ENCODE measurements at regions not wholly inside any gene's neighbourhood (a gene's known extent, or its start where the extent isn't known, plus 50 kb on each side); places are given as distances from the start of the nearest gene placed in this dataset.

DNA sequence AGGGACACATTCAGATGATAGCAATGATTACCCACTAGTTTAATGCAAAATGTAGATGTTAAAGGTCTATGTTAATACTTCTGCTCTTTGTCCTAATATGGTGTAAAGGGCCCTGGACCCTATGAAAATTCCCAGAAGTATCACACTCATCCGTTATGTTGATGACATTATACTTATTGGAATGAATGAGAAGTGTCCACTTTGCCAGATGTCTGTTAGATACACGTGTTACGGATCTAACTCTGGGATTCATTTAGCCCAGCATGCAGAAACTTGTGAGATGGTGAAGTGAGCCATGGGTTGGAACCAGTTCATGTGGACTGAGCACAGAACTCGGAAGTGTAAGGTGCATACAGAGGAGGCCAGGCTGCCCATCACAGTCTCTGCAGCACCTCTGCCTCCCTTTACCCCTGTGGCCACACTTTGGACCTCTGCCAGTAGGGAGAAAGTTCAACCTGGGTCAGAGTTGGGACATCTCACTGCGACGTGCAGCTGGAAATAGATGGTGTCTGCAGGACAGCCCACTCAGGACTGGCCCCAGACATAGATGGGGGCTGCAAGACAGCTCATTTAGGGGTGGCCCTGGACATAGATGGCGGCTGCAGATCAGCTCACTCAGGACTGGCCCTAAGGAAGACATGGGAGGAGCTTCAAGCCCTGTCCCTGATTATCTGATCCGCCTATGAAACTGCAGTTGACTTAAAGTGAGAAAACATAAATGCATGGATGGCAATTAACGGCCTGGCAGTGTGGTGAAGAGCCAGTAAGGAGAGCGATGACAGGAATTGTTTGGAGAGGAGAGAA, 71.2 kb upstream of the THBS2 start:
- no peak for DNase-seq
- FAIRE-seq = no peak
- 84 to 92% (median 90%) methylated on average over 10 of the region's 10 CpGs for WGBS, 3 donors
- Histone ChIP-seq H3K27me3 (ENCODE audit: control insufficient read depth in 3 of 3, insufficient read depth in 3 of 3, low read length in 3 of 3) (no peaks in the 10 kb centered on the region), H3K27ac (ENCODE audit: low read depth in 1 of 3, low read length in 2 of 3) (no peak overlapping the region), H3K4me1 (ENCODE audit: control insufficient read depth in 3 of 3, insufficient read depth in 2 of 3, low read depth in 1 of 3, low read length in 2 of 3) (no peaks in the 10 kb centered on the region), H3K9me3 (ENCODE audit: control insufficient read depth in 2 of 2, insufficient read depth in 1 of 2, low read depth in 1 of 2, low read length in 1 of 2) (no peaks in the 10 kb centered on the region), H3K36me3 (ENCODE audit: control insufficient read depth in 3 of 3, insufficient read depth in 2 of 3, low read depth in 1 of 3, low read length in 3 of 3) (no peaks in the 10 kb centered on the region), H3K4me3 (ENCODE audit: low read depth in 1 of 3, low read length in 3 of 3) (no peak overlapping the region)

DNA sequence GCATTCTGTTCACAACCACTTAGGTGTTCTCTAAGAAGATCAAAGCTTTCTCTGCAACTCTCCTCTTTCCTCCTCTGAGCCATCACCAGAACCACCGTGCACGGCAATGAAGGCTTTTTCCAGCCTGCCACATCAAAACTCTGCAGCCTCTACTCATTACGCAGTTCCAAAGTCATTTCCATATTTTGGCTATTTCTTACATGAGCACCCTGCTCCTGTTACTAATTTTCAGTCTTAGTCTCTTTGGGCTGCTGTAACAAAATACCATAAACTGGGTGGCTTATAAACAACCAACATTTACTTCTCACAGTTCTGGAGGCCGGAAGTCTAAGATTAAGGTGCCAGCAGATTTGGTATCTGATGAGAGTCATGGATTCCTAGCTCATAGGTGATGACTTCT, 70.4 kb upstream of the THBS2 start:
- no peak overlapping the region for H3K27ac ChIP-seq (ENCODE audit: low read depth in 1 of 3, low read length in 2 of 3)
- no peaks in the 10 kb centered on the region for H3K36me3 ChIP-seq (ENCODE audit: control insufficient read depth in 3 of 3, insufficient read depth in 2 of 3, low read depth in 1 of 3, low read length in 3 of 3)
- FAIRE-seq (no peak), DNase-seq (no peak)
- H3K4me1 ChIP-seq (ENCODE audit: control insufficient read depth in 3 of 3, insufficient read depth in 2 of 3, low read depth in 1 of 3, low read length in 2 of 3) = no peaks in the 10 kb centered on the region
- WGBS, 3 donors = 88 to 94% (median 92%) methylated on average over 4 of the region's 4 CpGs
- H3K27me3 ChIP-seq (ENCODE audit: control insufficient read depth in 3 of 3, insufficient read depth in 3 of 3, low read length in 3 of 3) = no peaks in the 10 kb centered on the region
- no peak overlapping the region for H3K4me3 ChIP-seq (ENCODE audit: low read depth in 1 of 3, low read length in 3 of 3)
- no peaks in the 10 kb centered on the region for H3K9me3 ChIP-seq (ENCODE audit: control insufficient read depth in 2 of 2, insufficient read depth in 1 of 2, low read depth in 1 of 2, low read length in 1 of 2)

DNA sequence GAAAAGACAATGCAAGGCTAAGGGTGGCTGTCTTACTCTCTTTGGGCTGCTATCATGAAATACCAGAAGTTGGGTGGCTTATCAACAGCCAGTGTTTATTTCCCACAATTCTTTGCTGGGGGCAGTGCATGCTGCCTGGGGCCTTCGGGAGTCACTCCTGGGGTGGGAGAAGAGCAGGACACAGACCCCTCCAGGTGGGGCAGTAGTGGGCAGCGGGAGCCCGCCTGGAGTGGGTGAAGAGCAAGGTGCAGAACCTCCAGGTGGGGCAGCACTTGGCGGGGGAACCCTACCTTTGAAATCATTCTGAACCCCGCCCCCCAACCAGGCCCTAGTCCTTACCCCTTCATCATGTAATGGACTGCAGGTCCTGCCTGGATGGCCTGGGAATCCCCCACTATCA, 69.6 kb upstream of the THBS2 start:
- 83 to 95% (median 95%) methylated on average over 5 of the region's 5 CpGs for WGBS, 3 donors
- FAIRE-seq = no peak
- no peak overlapping the region for H3K4me3 ChIP-seq (ENCODE audit: low read depth in 1 of 3, low read length in 3 of 3)
- H3K9me3 ChIP-seq (ENCODE audit: control insufficient read depth in 2 of 2, insufficient read depth in 1 of 2, low read depth in 1 of 2, low read length in 1 of 2) = no peaks in the 10 kb centered on the region
- no peaks in the 10 kb centered on the region for H3K27me3 ChIP-seq (ENCODE audit: control insufficient read depth in 3 of 3, insufficient read depth in 3 of 3, low read length in 3 of 3)
- no peak overlapping the region for H3K27ac ChIP-seq (ENCODE audit: low read depth in 1 of 3, low read length in 2 of 3)
- H3K4me1 ChIP-seq (ENCODE audit: control insufficient read depth in 3 of 3, insufficient read depth in 2 of 3, low read depth in 1 of 3, low read length in 2 of 3) = no peaks in the 10 kb centered on the region
- no peaks in the 10 kb centered on the region for H3K36me3 ChIP-seq (ENCODE audit: control insufficient read depth in 3 of 3, insufficient read depth in 2 of 3, low read depth in 1 of 3, low read length in 3 of 3)
- no peak for DNase-seq

DNA sequence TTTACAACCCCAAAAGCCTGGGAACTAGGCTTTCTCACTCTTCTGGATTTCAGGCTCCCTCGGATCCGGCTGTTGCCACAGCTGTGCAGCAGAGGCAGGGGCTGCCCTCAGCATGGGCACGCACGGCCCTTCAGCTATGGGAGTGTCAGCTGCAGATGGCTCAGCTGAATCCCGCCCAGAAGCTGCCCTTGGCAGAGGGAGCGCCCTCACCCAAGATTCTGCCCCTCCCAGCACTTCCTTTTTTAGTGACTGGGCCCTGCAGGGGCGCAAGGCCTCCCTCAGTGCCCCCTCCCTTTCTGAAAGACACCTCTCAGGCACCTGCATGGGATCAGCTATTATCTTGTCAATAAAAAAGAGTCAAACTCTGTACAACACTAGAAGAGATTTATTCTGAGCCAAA, 67.9 kb upstream of the THBS2 start:
- no peaks in the 10 kb centered on the region for H3K27me3 ChIP-seq (ENCODE audit: control insufficient read depth in 3 of 3, insufficient read depth in 3 of 3, low read length in 3 of 3)
- no peak overlapping the region for H3K4me3 ChIP-seq (ENCODE audit: low read depth in 1 of 3, low read length in 3 of 3)
- H3K36me3 ChIP-seq (ENCODE audit: control insufficient read depth in 3 of 3, insufficient read depth in 2 of 3, low read depth in 1 of 3, low read length in 3 of 3) = no peaks in the 10 kb centered on the region
- no peaks in the 10 kb centered on the region for H3K4me1 ChIP-seq (ENCODE audit: control insufficient read depth in 3 of 3, insufficient read depth in 2 of 3, low read depth in 1 of 3, low read length in 2 of 3)
- FAIRE-seq = no peak
- no peaks in the 10 kb centered on the region for H3K9me3 ChIP-seq (ENCODE audit: control insufficient read depth in 2 of 2, insufficient read depth in 1 of 2, low read depth in 1 of 2, low read length in 1 of 2)
- H3K27ac ChIP-seq (ENCODE audit: low read depth in 1 of 3, low read length in 2 of 3) = no peak overlapping the region
- WGBS, 3 donors = 41 to 73% (median 53%) methylated on average over 7 of the region's 7 CpGs
- no peak for DNase-seq

DNA sequence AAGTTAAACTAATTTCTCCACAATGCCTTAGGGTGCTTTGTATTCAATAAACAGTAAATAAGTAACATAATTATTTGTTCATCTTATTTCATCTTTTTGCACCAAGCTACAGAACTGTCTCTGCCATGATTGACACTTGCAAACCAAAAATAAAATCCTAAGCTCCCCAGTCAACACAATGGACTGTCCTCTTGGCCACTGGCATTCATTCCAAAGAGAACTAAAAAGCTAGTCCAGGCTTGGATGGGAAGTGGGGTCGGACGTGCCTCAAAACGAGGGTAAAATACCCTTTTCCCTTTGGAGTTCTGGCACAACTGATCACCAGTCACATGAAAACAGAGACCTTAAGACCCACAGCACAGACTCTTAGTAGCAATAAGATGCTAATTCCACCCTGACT, 66.4 kb upstream of the THBS2 start:
- no peaks in the 10 kb centered on the region for H3K9me3 ChIP-seq (ENCODE audit: control insufficient read depth in 2 of 2, insufficient read depth in 1 of 2, low read depth in 1 of 2, low read length in 1 of 2)
- no peaks in the 10 kb centered on the region for H3K36me3 ChIP-seq (ENCODE audit: control insufficient read depth in 3 of 3, insufficient read depth in 2 of 3, low read depth in 1 of 3, low read length in 3 of 3)
- 79 to 89% (median 81%) methylated on average over 3 of the region's 3 CpGs for WGBS, 3 donors
- no peaks in the 10 kb centered on the region for H3K27me3 ChIP-seq (ENCODE audit: control insufficient read depth in 3 of 3, insufficient read depth in 3 of 3, low read length in 3 of 3)
- DNase-seq (no peak), FAIRE-seq (no peak)
- no peaks in the 10 kb centered on the region for H3K4me1 ChIP-seq (ENCODE audit: control insufficient read depth in 3 of 3, insufficient read depth in 2 of 3, low read depth in 1 of 3, low read length in 2 of 3)
- H3K4me3 ChIP-seq (ENCODE audit: low read depth in 1 of 3, low read length in 3 of 3) = no peak overlapping the region
- H3K27ac ChIP-seq (ENCODE audit: low read depth in 1 of 3, low read length in 2 of 3) = no peak overlapping the region

DNA sequence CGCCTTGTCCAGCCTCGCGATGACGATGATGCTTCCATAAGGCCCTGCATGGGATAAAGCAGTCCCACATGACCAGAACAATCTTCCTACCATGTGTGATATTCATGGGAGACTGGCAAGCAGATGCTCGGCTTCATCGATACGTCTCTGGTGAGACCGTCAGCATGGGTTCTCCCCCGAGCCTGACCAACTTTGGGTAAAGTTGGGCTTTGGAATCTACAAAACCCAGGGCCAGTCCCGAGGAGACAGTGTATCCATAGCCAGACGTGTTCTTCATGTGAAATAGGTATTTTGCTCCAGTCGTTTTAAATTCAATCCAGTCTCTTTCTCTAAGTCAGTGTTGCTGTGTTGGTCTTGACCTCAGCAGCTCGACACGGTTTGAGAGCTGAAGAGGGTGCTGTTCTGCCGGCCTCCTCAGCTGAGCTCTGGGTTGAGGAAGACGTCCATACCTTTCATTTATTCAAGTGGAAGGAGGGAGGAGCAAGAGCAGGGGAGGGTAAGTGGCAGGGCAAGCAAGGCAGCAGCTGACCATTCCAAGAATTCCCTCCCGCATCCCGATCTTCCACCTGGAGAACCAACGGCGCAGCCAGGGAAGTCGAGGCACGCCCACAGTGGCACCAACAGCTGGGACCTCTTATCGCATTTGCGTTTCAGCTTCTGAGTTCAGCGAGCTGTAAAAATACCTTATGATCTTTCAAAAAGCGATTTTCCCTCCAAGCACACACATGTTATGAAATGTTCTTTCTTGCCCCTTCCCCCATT, 64.0 kb upstream of the THBS2 start:
- DNase-seq = no peak
- H3K4me1 ChIP-seq (ENCODE audit: control insufficient read depth in 3 of 3, insufficient read depth in 2 of 3, low read depth in 1 of 3, low read length in 2 of 3) = no peaks in the 10 kb centered on the region
- FAIRE-seq = no peak
- H3K4me3 ChIP-seq (ENCODE audit: low read depth in 1 of 3, low read length in 3 of 3) = no peak overlapping the region
- H3K36me3 ChIP-seq (ENCODE audit: control insufficient read depth in 3 of 3, insufficient read depth in 2 of 3, low read depth in 1 of 3, low read length in 3 of 3) = no peaks in the 10 kb centered on the region
- H3K27me3 ChIP-seq (ENCODE audit: control insufficient read depth in 3 of 3, insufficient read depth in 3 of 3, low read length in 3 of 3) = no peaks in the 10 kb centered on the region
- no peak overlapping the region for H3K27ac ChIP-seq (ENCODE audit: low read depth in 1 of 3, low read length in 2 of 3)
- WGBS, 3 donors = 88 to 92% (median 89%) methylated on average over 26 of the region's 26 CpGs
- H3K9me3 ChIP-seq (ENCODE audit: control insufficient read depth in 2 of 2, insufficient read depth in 1 of 2, low read depth in 1 of 2, low read length in 1 of 2) = no peaks in the 10 kb centered on the region

DNA sequence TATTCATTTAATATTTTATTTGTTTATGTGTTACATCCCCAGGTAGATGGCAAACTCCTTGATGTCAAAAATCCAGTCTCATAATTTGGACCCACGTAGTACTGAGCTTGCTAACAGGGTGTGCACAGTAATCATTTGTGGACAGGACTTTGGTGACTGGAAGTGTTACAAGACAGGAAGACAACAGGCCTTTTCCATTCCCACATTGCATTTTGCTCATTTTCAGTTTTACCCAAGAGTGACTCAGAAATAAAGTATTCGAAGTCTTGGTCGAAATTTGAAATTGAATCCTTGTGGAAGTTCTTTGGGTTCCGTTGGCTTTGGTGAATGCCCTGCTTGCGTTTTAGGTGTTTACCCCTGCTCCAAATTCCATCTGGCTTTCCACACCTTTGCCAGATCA, 63.0 kb upstream of the THBS2 start:
- 88 to 95% (median 92%) methylated on average over 5 of the region's 5 CpGs for WGBS, 3 donors
- no peak for DNase-seq
- Histone ChIP-seq H3K4me1 (ENCODE audit: control insufficient read depth in 3 of 3, insufficient read depth in 2 of 3, low read depth in 1 of 3, low read length in 2 of 3) (no peaks in the 10 kb centered on the region), H3K4me3 (ENCODE audit: low read depth in 1 of 3, low read length in 3 of 3) (no peak overlapping the region), H3K36me3 (ENCODE audit: control insufficient read depth in 3 of 3, insufficient read depth in 2 of 3, low read depth in 1 of 3, low read length in 3 of 3) (no peaks in the 10 kb centered on the region), H3K9me3 (ENCODE audit: control insufficient read depth in 2 of 2, insufficient read depth in 1 of 2, low read depth in 1 of 2, low read length in 1 of 2) (no peaks in the 10 kb centered on the region), H3K27me3 (ENCODE audit: control insufficient read depth in 3 of 3, insufficient read depth in 3 of 3, low read length in 3 of 3) (no peaks in the 10 kb centered on the region), H3K27ac (ENCODE audit: low read depth in 1 of 3, low read length in 2 of 3) (no peak overlapping the region)
- no peak for FAIRE-seq

DNA sequence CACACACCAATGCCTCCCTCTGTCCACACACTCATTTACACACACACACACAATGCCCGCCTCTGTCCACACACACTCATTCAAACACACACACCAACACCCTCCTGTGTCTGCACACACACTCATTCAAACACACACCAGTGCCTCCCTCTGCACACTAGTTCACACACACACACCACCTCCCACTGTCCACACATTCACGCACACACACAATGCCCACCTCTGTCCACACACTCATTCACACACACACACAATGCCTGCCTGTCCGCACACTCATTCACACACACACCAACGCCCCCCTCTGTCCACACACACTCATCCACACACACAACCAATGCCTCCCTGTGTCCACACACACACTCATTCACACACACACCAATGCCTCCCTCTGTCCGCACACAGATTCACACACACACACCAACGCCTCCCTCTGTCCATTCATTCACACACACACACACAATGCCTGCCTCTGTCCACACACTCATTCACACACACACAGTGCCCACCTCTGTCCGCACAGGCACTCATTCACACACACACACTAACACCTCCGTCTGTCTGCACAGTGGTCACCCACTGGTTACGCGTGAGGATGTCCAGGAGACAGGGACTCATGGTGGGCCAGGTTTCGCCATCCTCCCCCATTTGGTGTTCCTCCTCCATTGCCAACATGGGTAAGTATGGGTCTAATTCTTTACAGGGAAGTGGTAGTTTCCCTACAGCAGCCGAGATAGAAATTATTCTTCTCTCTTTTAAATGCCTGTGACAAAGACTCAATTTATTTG, 62.4 kb upstream of the THBS2 start:
- WGBS, 3 donors = 91 to 93% (median 93%) methylated on average over 12 of the region's 12 CpGs
- DNase-seq = no peak
- no peaks in the 10 kb centered on the region for H3K9me3 ChIP-seq (ENCODE audit: control insufficient read depth in 2 of 2, insufficient read depth in 1 of 2, low read depth in 1 of 2, low read length in 1 of 2)

More for the DNA sequence above, 62.4 kb upstream of the THBS2 start:
- Histone ChIP-seq H3K27ac (ENCODE audit: low read depth in 1 of 3, low read length in 2 of 3) (no peak overlapping the region), H3K4me3 (ENCODE audit: low read depth in 1 of 3, low read length in 3 of 3) (no peak overlapping the region), H3K36me3 (ENCODE audit: control insufficient read depth in 3 of 3, insufficient read depth in 2 of 3, low read depth in 1 of 3, low read length in 3 of 3) (no peaks in the 10 kb centered on the region), H3K4me1 (ENCODE audit: control insufficient read depth in 3 of 3, insufficient read depth in 2 of 3, low read depth in 1 of 3, low read length in 2 of 3) (no peaks in the 10 kb centered on the region), H3K27me3 (ENCODE audit: control insufficient read depth in 3 of 3, insufficient read depth in 3 of 3, low read length in 3 of 3) (no peaks in the 10 kb centered on the region)
- FAIRE-seq = no peak
